Left ventricle myocardium inferior (tissue), 1 donor: ENCODE measurements at regions not wholly inside any gene's neighbourhood (a gene's known extent, or its start where the extent isn't known, plus 50 kb on each side); places are given as distances from the start of the nearest gene placed in this dataset.

Experiments used
- DNase-seq: peaks from one replicate; pipeline ENCODE4 v3.0.0-alpha.2; 2020
- H3K27ac ChIP-seq: fragments of 200-600 bp; replicated peaks from 2 replicates; pipeline ENCODE4 v1.8.0; 2021
- H3K27me3 ChIP-seq: fragments of 200-600 bp; 2 replicates; pipeline ENCODE4 v1.8.0; 2021; ENCODE audit warnings: low read depth
- H3K36me3 ChIP-seq: fragments of 200-600 bp; 2 replicates; pipeline ENCODE4 v1.8.0; 2021
- H3K4me1 ChIP-seq: fragments of 200-600 bp; 2 replicates; pipeline ENCODE4 v1.8.0; 2021
- H3K4me3 ChIP-seq: fragments of 200-600 bp; 2 replicates; pipeline ENCODE4 v1.8.0; 2021; ENCODE audit warnings: mild to moderate bottlenecking, moderate library complexity
- H3K9me3 ChIP-seq: fragments of 200-600 bp; replicated peaks from 2 replicates; pipeline ENCODE4 v1.8.0; 2021
- intact Hi-C: fragments of 100-400 bp; cut with micrococcal nuclease; formaldehyde crosslinking; loops from one replicate; pipeline ENCODE4 v1.11.0; 2022
- TF ChIP-seq, protein P1 (sequence below): fragments of 200-600 bp; IDR thresholded peaks from 2 replicates; pipeline ENCODE4 v1.8.0; 2021; ENCODE audit warnings: antibody characterized with exemption, mild to moderate bottlenecking, borderline replicate concordance
- donor health status: DM: no; HTN: yes; CAD: no; lungs with severe emphysema.

DNA sequence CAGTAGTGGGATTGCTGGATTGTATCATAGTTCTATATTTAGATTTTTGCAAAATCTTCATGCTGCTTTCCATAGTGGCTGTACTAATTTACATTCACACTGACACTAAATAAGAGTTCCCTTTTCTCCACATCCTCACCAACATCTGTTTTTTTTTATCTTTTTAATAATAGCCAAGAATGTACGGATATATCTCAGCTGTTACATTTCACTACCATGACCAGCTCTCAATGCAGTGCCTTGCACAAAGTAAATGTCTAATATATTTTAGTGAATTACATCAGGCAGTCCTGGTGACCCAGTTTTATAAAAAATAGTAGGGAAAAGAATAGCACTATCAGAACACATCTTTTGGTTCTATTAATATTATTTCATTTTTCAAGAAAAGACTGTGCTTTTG lies 161.8 kb downstream of the LNPK start:
- no peak for DNase-seq
- H3K27ac ChIP-seq = no peak overlapping the region
- no peaks in the 10 kb centered on the region for H3K9me3 ChIP-seq
- no peak overlapping the region for H3K4me3 ChIP-seq
- no peaks in the 10 kb centered on the region for H3K4me1 ChIP-seq
- intact Hi-C loops = no loop called here
- TF ChIP-seq, protein P1, sequence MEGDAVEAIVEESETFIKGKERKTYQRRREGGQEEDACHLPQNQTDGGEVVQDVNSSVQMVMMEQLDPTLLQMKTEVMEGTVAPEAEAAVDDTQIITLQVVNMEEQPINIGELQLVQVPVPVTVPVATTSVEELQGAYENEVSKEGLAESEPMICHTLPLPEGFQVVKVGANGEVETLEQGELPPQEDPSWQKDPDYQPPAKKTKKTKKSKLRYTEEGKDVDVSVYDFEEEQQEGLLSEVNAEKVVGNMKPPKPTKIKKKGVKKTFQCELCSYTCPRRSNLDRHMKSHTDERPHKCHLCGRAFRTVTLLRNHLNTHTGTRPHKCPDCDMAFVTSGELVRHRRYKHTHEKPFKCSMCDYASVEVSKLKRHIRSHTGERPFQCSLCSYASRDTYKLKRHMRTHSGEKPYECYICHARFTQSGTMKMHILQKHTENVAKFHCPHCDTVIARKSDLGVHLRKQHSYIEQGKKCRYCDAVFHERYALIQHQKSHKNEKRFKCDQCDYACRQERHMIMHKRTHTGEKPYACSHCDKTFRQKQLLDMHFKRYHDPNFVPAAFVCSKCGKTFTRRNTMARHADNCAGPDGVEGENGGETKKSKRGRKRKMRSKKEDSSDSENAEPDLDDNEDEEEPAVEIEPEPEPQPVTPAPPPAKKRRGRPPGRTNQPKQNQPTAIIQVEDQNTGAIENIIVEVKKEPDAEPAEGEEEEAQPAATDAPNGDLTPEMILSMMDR = no peak
- no peaks in the 10 kb centered on the region for H3K36me3 ChIP-seq
- no peaks in the 10 kb centered on the region for H3K27me3 ChIP-seq

DNA sequence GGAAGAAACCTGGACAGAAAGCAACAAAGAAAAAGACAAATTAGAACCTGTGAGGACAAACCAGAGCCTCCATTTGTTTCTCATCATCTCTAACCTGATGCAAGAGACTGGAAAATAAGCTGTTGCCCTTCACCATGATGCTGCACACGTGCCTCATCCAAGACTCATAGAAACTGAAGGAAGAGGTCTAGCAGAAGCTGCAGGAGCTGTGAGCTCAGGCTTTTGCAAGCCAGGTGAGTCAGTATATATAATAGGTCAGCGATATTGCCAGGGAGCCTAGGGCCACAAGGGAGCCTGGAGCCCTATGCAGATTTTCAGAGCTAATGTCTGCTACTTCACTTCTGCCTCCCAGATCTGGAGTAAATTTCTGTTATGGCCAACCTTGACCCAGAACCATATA lies 163.1 kb downstream of the LNPK start:
- intact Hi-C loops = no loop called here
- TF ChIP-seq, protein P1 = no peak
- Histone ChIP-seq H3K27me3 (no peaks in the 10 kb centered on the region), H3K27ac (no peak overlapping the region), H3K4me3 (no peak overlapping the region), H3K36me3 (no peaks in the 10 kb centered on the region), H3K9me3 (no peaks in the 10 kb centered on the region), H3K4me1 (no peaks in the 10 kb centered on the region)
- DNase-seq = no peak

DNA sequence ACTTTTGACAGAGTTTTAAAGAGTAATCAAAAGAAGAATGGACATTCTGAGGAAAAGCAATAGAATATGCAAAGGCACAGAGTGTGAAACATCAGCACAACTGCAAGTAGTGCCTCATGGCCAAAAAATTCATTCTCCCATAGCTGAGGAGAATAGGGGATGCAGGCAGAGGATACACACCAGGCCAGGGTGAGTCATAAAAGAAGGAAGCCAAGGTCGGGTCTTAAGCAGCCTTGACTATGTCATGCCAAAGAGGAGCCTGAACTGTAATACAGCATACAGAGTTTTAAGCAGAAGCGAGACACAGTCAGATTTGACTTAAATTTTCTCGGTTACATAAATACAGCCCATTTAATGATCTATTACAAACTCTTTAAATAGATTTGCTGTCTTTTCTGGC lies 165.0 kb downstream of the LNPK start:
- Histone ChIP-seq H3K27ac (no peak overlapping the region), H3K36me3 (no peaks in the 10 kb centered on the region), H3K9me3 (no peaks in the 10 kb centered on the region), H3K4me3 (no peak overlapping the region), H3K4me1 (no peaks in the 10 kb centered on the region), H3K27me3 (no peaks in the 10 kb centered on the region)
- intact Hi-C loops = no loop called here
- DNase-seq = no peak
- TF ChIP-seq, protein P1 = no peak

DNA sequence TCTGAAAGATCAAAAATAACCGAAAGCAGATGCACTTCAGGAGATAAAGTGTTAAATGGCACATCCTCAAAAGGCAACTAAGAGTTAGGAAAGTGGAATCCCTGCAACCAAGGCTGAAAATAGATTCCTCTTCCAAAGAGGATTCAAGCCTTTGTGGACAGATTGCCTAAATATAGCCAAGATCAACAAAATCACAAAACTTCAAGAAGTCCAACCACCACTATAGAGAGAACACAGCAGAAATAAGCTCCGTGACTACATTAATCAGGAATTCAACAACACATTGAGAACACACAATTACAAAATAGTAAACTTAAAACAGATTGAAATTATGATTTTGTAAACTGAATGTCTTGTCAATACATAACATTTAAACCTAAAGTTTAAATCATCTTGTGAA lies 165.7 kb downstream of the LNPK start:
- Histone ChIP-seq H3K27me3 (no peaks in the 10 kb centered on the region), H3K36me3 (no peaks in the 10 kb centered on the region), H3K27ac (no peak overlapping the region), H3K4me1 (no peaks in the 10 kb centered on the region), H3K9me3 (no peaks in the 10 kb centered on the region), H3K4me3 (no peak overlapping the region)
- TF ChIP-seq, protein P1 = no peak
- DNase-seq = no peak
- intact Hi-C loops = no loop called here

DNA sequence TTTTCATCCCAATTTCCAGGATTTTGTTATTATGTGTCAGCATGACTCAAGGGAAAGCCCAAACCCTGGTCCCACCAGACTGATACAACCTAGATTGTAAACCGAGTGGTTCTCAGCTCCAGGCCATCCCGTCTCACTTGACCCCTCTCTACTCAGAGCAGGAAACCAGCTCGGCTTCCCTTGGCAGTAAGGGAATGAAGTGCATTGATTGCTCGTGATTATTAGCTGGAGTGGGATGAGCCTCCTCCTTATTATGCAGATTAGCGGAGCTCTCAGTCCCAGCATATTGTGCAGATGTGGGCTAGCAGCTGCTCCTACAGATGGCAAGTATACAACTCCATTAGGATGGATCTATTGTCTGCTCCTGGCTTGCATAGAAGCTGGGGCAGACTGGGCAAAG lies 167.6 kb downstream of the LNPK start:
- no peaks in the 10 kb centered on the region for H3K36me3 ChIP-seq
- intact Hi-C loops = no loop called here
- H3K9me3 ChIP-seq = no peaks in the 10 kb centered on the region
- no peaks in the 10 kb centered on the region for H3K4me1 ChIP-seq
- TF ChIP-seq, protein P1 = no peak
- H3K4me3 ChIP-seq = no peak overlapping the region
- H3K27ac ChIP-seq = no peak overlapping the region
- no peak for DNase-seq
- H3K27me3 ChIP-seq = no peaks in the 10 kb centered on the region

DNA sequence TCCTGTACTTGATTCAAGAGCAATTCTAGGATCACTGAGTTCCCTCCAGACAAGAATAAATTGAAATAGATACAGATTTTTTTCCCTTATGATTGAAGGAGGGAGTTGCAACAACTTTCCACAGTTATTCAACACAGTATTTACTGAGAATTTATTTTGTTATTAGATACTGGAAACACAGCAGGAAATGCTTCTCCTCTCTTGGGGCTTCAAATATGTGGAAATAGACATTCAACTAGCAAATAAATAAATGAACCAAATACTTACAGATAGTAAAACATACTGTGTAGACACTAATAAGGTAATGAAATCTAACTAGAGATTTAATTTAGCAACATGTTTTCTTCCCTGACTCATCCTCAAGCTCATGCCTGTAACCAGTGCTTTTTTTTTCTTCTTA lies 169.2 kb downstream of the LNPK start:
- intact Hi-C loops = no loop called here

More for the DNA sequence above, 169.2 kb downstream of the LNPK start:
- Histone ChIP-seq H3K4me1 (no peaks in the 10 kb centered on the region), H3K9me3 (no peaks in the 10 kb centered on the region), H3K27me3 (no peaks in the 10 kb centered on the region), H3K4me3 (no peak overlapping the region), H3K36me3 (no peaks in the 10 kb centered on the region), H3K27ac (no peak overlapping the region)
- TF ChIP-seq, protein P1 = no peak
- no peak for DNase-seq
